ENCODE measurements at regions not wholly inside any gene's neighbourhood (a gene's known extent, or its start where the extent isn't known, plus 50 kb on each side); places are given as distances from the start of the nearest gene placed in this dataset.

DNA sequence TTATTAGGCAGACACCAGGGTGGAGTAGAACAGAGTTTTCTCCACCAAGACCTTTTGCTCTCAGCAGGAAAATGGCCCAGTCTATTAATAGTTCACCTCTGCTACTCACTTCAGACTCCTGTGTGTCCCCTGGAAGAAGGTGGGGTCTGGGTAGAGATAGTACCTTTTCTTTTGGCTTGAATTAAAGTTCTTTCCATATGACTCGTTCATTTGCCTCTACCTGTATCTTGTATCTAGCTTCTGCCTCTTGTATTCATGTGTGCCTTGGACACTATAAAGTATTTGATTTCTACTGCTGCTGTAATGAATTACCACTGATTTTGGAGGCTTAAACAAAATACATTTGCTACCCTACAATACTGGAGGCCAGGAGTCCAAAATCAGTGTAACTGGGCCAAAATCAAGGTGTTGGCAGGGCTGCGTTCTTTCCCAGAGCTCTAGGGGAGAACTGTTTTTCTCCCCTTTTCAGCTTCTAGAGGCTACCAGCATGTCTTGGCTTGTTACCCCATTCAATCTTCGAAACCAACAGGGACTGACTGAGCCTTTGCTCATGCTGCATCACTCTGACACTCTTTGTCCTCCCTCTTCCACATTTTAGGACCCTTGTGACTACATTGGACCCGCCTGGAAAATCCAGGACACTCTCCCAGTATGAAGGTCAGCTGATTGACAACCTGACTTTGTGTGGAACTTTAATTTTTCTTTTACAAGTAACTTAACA lies 155.6 kb upstream of the PRSS58 start:
- Mint-ChIP-seq H3K36me3 (ENCODE audit: low read depth) (no peaks in the 10 kb centered on the region), H3K27me3 (ENCODE audit: insufficient read depth) (no peaks in the 10 kb centered on the region), H3K4me3 (no peak overlapping the region), H3K9me3 (no peaks in the 10 kb centered on the region), H3K27ac (no peak overlapping the region), H3K4me1 (ENCODE audit: low read depth) (peaks cover 36% of the 10 kb centered on the region)
- no peak for DNase-seq
- TF ChIP-seq, protein P1, sequence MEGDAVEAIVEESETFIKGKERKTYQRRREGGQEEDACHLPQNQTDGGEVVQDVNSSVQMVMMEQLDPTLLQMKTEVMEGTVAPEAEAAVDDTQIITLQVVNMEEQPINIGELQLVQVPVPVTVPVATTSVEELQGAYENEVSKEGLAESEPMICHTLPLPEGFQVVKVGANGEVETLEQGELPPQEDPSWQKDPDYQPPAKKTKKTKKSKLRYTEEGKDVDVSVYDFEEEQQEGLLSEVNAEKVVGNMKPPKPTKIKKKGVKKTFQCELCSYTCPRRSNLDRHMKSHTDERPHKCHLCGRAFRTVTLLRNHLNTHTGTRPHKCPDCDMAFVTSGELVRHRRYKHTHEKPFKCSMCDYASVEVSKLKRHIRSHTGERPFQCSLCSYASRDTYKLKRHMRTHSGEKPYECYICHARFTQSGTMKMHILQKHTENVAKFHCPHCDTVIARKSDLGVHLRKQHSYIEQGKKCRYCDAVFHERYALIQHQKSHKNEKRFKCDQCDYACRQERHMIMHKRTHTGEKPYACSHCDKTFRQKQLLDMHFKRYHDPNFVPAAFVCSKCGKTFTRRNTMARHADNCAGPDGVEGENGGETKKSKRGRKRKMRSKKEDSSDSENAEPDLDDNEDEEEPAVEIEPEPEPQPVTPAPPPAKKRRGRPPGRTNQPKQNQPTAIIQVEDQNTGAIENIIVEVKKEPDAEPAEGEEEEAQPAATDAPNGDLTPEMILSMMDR (IDR thresholded peaks at IDR 0.05): no peak

DNA sequence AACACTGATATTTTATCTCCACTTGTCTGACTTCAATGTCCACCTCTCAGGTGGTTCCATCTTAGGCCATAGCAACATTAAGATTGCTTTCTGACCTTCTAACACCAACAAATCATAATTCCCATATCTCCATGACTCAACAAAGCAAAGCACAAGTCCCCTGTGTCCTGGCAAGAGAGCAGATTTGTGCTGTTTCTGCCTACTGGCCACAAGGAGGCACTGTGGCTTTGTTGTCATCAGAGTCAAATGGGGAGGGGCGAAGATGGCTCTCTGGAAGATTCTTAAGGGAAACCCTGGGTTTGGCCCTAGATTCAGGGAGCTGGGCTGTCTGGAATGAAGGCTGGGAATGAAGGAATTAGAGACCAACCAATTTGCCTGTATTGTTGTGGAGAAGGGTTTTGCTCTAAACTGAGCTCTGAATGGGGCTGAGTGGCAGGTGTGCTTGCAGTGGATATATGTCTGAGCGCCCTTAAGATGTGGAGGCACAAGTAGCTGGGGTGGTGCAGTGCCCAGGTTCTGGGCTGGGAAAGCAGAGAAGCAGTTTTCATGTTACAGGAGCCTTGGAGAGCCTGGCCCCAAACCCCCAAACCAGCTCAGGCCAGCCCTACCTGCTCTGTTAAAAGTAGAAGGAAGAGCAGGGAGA lies 154.8 kb upstream of the PRSS58 start:
- TF ChIP-seq, protein P1 (IDR thresholded peaks at IDR 0.05): peak; percentile 89
- peaks cover 44% of the 10 kb centered on the region for H3K4me1 Mint-ChIP-seq (ENCODE audit: low read depth)
- peak; percentile 65 for DNase-seq
- no peaks in the 10 kb centered on the region for H3K27me3 Mint-ChIP-seq (ENCODE audit: insufficient read depth)
- no peak overlapping the region for H3K4me3 Mint-ChIP-seq
- H3K9me3 Mint-ChIP-seq: no peaks in the 10 kb centered on the region
- H3K36me3 Mint-ChIP-seq (ENCODE audit: low read depth): no peaks in the 10 kb centered on the region
- no peak overlapping the region for H3K27ac Mint-ChIP-seq

DNA sequence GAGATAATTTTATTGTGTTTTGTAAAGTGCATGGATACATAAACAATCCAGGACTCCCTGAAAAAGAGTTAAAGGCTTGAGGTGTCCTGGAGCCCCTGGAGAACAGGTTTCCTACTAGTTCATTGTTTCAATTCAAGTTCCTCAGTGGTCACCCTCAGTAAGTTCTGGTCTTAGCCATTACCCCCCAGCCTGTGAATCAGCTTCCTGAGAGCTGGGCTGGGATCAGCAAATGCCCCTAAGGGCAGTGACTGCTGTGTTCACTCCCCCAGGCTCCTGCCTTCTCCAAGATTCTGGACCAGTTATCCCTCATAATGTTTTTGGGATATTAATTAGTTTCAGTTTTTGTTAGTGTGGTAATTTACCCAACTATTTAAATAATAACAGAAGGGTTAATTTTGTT lies 151.6 kb upstream of the PRSS58 start:
- no peak for DNase-seq
- H3K36me3 Mint-ChIP-seq (ENCODE audit: low read depth): no peaks in the 10 kb centered on the region
- H3K4me3 Mint-ChIP-seq: peak overlapping the region; percentile 80; the same call in 1 of the 2 replicates
- peaks cover 52% of the 10 kb centered on the region for H3K4me1 Mint-ChIP-seq (ENCODE audit: low read depth)
- H3K27ac Mint-ChIP-seq: no peak overlapping the region
- no peaks in the 10 kb centered on the region; the same call in 1 of the 2 replicates for H3K27me3 Mint-ChIP-seq (ENCODE audit: insufficient read depth)
- TF ChIP-seq, protein P1 (IDR thresholded peaks at IDR 0.05): no peak
- H3K9me3 Mint-ChIP-seq: no peaks in the 10 kb centered on the region

DNA sequence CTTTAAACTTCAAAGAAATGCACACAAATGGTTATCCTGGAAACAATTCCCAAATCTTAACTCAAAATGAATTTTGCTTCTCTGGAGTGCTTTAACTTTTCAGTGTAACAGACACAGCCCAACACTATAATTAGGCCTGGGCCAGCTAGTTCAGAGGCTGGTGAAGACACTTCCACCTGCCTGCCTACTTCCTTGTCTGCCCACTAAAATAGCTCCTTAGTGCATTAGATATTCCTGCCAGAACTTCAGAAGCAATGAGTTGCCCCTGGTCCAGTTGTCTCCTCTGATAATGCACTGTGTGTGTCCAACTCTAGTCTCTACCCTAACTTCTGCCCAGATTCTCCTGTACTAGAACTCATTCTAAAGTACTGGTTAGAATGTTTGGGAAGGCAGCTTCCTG lies 150.9 kb upstream of the PRSS58 start:
- no peak overlapping the region for H3K27ac Mint-ChIP-seq

DNA sequence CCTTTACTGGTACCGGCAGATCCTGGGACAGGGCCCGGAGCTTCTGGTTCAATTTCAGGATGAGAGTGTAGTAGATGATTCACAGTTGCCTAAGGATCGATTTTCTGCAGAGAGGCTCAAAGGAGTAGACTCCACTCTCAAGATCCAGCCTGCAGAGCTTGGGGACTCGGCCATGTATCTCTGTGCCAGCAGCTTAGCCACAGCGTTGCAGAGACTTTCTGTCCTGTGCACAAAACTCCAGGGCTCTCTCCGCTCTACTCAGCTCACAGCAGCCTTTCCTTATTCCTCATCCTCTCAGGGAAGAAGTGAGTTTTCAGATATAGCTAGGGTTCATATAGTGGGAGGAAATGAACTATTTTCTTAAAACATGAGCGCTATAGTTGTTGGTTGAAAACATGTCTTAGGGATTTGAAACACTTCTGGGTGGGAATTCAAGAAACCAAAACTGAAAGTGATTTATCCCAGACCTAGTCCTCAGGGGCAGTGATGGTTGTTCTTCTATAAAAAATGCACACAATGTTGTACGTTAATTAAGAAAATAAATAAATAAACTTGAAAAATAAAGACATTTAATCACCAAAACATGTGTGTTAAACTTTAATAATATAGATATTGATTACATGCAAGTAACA lies 150.2 kb upstream of the PRSS58 start:
- TF ChIP-seq, protein P1 (IDR thresholded peaks at IDR 0.05): no peak

More for the DNA sequence above, 150.9 kb upstream of the PRSS58 start:
- no peaks in the 10 kb centered on the region; the same call in 1 of the 2 replicates for H3K27me3 Mint-ChIP-seq (ENCODE audit: insufficient read depth)
- H3K4me3 Mint-ChIP-seq: peak overlapping the region; percentile 80; the same call in 1 of the 2 replicates
- no peak for DNase-seq
- H3K9me3 Mint-ChIP-seq: no peaks in the 10 kb centered on the region
- H3K4me1 Mint-ChIP-seq (ENCODE audit: low read depth): peaks cover 50% of the 10 kb centered on the region
- H3K36me3 Mint-ChIP-seq (ENCODE audit: low read depth): no peaks in the 10 kb centered on the region
- TF ChIP-seq, protein P1 (IDR thresholded peaks at IDR 0.05): no peak

More for the DNA sequence above, 150.2 kb upstream of the PRSS58 start:
- Mint-ChIP-seq H3K27me3 (ENCODE audit: insufficient read depth) (peaks cover 2% of the 10 kb centered on the region), H3K36me3 (ENCODE audit: low read depth) (no peaks in the 10 kb centered on the region), H3K4me1 (ENCODE audit: low read depth) (peaks cover 44% of the 10 kb centered on the region), H3K4me3 (peak overlapping the region; percentile 80; the same call in 1 of the 2 replicates), H3K9me3 (no peaks in the 10 kb centered on the region), H3K27ac (peak overlapping the region; percentile 28; the same call in 1 of the 2 replicates)
- no peak for DNase-seq
